ENCODE measurements at regions not wholly inside any gene's neighbourhood (a gene's known extent, or its start where the extent isn't known, plus 50 kb on each side); places are given as distances from the start of the nearest gene placed in this dataset.

DNA sequence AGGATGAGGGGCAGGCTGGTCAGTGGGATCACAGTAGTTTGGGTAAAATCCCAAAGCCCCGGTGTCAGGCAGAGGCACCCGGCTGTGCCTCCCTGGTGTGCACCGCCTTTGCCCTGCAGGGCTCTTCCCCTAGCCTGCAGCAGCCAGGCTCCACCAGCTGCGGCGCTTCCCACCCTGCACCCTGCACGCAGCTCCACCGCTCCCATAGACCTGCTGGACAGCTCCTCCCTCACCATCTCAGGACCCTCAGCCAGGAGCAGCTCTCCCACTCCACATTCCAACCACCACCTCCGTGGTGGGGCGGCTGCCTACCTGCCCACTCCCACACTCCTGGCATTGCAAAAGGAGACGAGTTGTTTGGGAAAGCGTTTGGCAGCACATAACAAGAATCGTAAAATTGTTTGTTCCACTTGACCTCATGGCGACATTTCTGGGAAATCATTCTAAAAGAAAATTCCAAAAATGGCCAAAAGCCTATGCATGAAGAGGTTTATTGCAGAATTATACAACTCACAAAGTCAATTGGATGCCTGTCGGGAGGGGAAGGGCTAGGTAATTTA is 287.4 kb upstream of the HDAC4 start (continued):
- TF ChIP-seq, protein P1, sequence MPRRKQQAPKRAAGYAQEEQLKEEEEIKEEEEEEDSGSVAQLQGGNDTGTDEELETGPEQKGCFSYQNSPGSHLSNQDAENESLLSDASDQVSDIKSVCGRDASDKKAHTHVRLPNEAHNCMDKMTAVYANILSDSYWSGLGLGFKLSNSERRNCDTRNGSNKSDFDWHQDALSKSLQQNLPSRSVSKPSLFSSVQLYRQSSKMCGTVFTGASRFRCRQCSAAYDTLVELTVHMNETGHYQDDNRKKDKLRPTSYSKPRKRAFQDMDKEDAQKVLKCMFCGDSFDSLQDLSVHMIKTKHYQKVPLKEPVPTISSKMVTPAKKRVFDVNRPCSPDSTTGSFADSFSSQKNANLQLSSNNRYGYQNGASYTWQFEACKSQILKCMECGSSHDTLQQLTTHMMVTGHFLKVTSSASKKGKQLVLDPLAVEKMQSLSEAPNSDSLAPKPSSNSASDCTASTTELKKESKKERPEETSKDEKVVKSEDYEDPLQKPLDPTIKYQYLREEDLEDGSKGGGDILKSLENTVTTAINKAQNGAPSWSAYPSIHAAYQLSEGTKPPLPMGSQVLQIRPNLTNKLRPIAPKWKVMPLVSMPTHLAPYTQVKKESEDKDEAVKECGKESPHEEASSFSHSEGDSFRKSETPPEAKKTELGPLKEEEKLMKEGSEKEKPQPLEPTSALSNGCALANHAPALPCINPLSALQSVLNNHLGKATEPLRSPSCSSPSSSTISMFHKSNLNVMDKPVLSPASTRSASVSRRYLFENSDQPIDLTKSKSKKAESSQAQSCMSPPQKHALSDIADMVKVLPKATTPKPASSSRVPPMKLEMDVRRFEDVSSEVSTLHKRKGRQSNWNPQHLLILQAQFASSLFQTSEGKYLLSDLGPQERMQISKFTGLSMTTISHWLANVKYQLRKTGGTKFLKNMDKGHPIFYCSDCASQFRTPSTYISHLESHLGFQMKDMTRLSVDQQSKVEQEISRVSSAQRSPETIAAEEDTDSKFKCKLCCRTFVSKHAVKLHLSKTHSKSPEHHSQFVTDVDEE (CRISPR knock-in tag; IDR thresholded peaks at IDR 0.05) = no peak
- TF ChIP-seq ZNF8 (CRISPR knock-in tag; IDR thresholded peaks at IDR 0.05) = no peak
- TF ChIP-seq ZC3H10 (CRISPR knock-in tag; IDR thresholded peaks at IDR 0.05) = no peak
- no peak for TF ChIP-seq ISL1 (CRISPR knock-in tag; IDR thresholded peaks at IDR 0.05)
- no peak for TF ChIP-seq PPARA (CRISPR knock-in tag; IDR thresholded peaks at IDR 0.05; ENCODE audit: borderline replicate concordance)
- no peak for TF ChIP-seq RARB (CRISPR knock-in tag; IDR thresholded peaks at IDR 0.05)
- no peak for TF ChIP-seq ZNF565 (CRISPR knock-in tag; conservative IDR thresholded peaks at IDR 0.05; ENCODE audit: low read depth)

DNA sequence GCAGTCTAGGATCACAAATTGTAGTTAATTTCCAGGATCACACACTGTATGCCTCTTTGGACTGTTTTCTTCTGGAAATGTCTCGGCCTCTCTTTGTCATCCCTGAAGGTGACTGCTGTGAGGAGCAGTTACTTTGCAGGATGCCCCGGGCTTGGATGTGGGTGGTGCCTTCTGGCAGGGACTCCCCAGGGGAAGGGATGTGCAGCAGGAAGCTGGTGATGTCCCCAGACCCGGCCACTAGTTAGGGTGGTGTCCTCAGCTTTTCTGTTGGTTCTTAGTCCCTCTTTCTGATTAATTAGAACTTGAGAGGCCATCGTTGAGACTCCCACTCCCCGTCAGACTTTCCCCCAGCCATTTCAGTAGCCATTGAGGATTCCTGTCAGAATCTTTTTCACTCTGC is 286.6 kb upstream of the HDAC4 start:
- no peak for TF ChIP-seq ARNTL (CRISPR knock-in tag; IDR thresholded peaks at IDR 0.05; ENCODE audit: borderline replicate concordance, low read depth)
- TF ChIP-seq ZNF8 (CRISPR knock-in tag; IDR thresholded peaks at IDR 0.05) = no peak
- TF ChIP-seq, protein P2, sequence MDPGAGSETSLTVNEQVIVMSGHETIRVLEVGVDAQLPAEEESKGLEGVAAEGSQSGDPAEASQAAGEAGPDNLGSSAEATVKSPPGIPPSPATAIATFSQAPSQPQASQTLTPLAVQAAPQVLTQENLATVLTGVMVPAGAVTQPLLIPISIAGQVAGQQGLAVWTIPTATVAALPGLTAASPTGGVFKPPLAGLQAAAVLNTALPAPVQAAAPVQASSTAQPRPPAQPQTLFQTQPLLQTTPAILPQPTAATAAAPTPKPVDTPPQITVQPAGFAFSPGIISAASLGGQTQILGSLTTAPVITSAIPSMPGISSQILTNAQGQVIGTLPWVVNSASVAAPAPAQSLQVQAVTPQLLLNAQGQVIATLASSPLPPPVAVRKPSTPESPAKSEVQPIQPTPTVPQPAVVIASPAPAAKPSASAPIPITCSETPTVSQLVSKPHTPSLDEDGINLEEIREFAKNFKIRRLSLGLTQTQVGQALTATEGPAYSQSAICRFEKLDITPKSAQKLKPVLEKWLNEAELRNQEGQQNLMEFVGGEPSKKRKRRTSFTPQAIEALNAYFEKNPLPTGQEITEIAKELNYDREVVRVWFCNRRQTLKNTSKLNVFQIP (CRISPR knock-in tag; IDR thresholded peaks at IDR 0.05; ENCODE audit: borderline replicate concordance, low read depth) = no peak
- ATAC-seq = no peak

DNA sequence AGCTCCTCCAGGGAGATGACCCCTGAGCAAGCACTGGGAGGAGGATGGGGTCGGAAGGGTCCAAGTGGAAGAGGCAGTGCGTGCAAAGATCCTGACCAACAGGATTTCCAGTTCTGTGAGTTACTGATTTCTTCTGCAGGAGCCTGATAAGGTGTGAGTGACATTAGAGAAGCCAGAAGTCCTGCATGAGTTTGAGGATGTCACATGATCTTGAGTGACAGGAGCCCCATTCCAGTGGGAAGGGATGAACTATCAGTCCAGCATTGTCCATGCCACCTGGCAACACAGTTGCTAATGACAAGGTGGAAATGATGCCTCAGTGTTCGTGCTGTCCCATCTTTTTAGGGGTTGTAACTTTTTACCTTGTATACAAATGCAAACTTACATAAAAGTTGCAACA is 285.1 kb upstream of the HDAC4 start:
- no peak for ATAC-seq
- TF ChIP-seq ZFP30 (CRISPR knock-in tag; IDR thresholded peaks at IDR 0.05) = no peak
- no peak for TF ChIP-seq ZNF8 (CRISPR knock-in tag; IDR thresholded peaks at IDR 0.05)
- TF ChIP-seq ESRRG (CRISPR knock-in tag; IDR thresholded peaks at IDR 0.05) = no peak
- no peak for TF ChIP-seq TOX (CRISPR knock-in tag; IDR thresholded peaks at IDR 0.05; ENCODE audit: borderline replicate concordance)
- TF ChIP-seq ISL1 (CRISPR knock-in tag; IDR thresholded peaks at IDR 0.05) = no peak
- no peak for TF ChIP-seq RARB (CRISPR knock-in tag; IDR thresholded peaks at IDR 0.05)
- no peak for TF ChIP-seq CSDC2 (CRISPR knock-in tag; IDR thresholded peaks at IDR 0.05)
- TF ChIP-seq ZNF565 (CRISPR knock-in tag; conservative IDR thresholded peaks at IDR 0.05; ENCODE audit: low read depth) = no peak
- TF ChIP-seq, protein P1 (CRISPR knock-in tag; IDR thresholded peaks at IDR 0.05) = no peak
- no peak for TF ChIP-seq ZC3H10 (CRISPR knock-in tag; IDR thresholded peaks at IDR 0.05)
- TF ChIP-seq ZFP3 (CRISPR knock-in tag; IDR thresholded peaks at IDR 0.05) = no peak
- TF ChIP-seq BACH2 (CRISPR knock-in tag; IDR thresholded peaks at IDR 0.05; ENCODE audit: borderline replicate concordance) = no peak

DNA sequence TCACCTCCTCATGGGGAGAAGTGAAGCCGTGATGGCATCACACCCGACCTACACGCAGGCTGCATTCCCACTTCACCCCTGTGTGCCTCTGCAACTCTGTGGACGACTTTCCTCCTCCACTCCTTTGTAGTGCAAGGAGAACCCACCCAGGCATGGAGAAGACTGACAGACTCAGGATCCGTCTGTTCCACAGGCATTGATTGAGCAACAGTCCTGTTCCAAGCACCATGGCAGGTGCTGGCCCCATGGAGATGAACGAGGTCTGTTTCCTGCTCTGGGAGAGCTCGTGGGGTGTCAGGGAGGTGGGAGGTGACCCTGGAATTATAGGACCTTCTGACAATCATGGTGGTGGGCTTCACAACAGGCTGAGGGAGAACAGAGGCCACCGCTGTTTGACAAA is 284.7 kb upstream of the HDAC4 start:
- ATAC-seq = no peak
- TF ChIP-seq RARB (CRISPR knock-in tag; IDR thresholded peaks at IDR 0.05) (no peak), GLIS3 (CRISPR knock-in tag; IDR thresholded peaks at IDR 0.05) (no peak), SNAI2 (CRISPR knock-in tag; IDR thresholded peaks at IDR 0.05) (no peak), ZFP3 (CRISPR knock-in tag; IDR thresholded peaks at IDR 0.05) (no peak), TOX (CRISPR knock-in tag; IDR thresholded peaks at IDR 0.05; ENCODE audit: borderline replicate concordance) (no peak), PPARA (CRISPR knock-in tag; IDR thresholded peaks at IDR 0.05; ENCODE audit: borderline replicate concordance) (no peak), ISL1 (CRISPR knock-in tag; IDR thresholded peaks at IDR 0.05) (no peak), ZNF8 (CRISPR knock-in tag; IDR thresholded peaks at IDR 0.05) (no peak), ZFP30 (CRISPR knock-in tag; IDR thresholded peaks at IDR 0.05) (no peak)
- TF ChIP-seq, protein P3, sequence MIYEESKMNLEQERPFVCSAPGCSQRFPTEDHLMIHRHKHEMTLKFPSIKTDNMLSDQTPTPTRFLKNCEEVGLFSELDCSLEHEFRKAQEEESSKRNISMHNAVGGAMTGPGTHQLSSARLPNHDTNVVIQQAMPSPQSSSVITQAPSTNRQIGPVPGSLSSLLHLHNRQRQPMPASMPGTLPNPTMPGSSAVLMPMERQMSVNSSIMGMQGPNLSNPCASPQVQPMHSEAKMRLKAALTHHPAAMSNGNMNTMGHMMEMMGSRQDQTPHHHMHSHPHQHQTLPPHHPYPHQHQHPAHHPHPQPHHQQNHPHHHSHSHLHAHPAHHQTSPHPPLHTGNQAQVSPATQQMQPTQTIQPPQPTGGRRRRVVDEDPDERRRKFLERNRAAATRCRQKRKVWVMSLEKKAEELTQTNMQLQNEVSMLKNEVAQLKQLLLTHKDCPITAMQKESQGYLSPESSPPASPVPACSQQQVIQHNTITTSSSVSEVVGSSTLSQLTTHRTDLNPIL (CRISPR knock-in tag; IDR thresholded peaks at IDR 0.05; ENCODE audit: low read depth) = no peak
- TF ChIP-seq, protein P1 (CRISPR knock-in tag; IDR thresholded peaks at IDR 0.05) = no peak
- TF ChIP-seq, protein P4, sequence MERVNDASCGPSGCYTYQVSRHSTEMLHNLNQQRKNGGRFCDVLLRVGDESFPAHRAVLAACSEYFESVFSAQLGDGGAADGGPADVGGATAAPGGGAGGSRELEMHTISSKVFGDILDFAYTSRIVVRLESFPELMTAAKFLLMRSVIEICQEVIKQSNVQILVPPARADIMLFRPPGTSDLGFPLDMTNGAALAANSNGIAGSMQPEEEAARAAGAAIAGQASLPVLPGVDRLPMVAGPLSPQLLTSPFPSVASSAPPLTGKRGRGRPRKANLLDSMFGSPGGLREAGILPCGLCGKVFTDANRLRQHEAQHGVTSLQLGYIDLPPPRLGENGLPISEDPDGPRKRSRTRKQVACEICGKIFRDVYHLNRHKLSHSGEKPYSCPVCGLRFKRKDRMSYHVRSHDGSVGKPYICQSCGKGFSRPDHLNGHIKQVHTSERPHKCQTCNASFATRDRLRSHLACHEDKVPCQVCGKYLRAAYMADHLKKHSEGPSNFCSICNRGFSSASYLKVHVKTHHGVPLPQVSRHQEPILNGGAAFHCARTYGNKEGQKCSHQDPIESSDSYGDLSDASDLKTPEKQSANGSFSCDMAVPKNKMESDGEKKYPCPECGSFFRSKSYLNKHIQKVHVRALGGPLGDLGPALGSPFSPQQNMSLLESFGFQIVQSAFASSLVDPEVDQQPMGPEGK (CRISPR knock-in tag; IDR thresholded peaks at IDR 0.05; ENCODE audit: borderline replicate concordance) = no peak
- TF ChIP-seq, protein P2 (CRISPR knock-in tag; IDR thresholded peaks at IDR 0.05; ENCODE audit: borderline replicate concordance, low read depth) = no peak
